Stimulated activated naive CD4-positive, alpha-beta T cell (primary cell): ENCODE measurements at regions not wholly inside any gene's neighbourhood (a gene's known extent, or its start where the extent isn't known, plus 50 kb on each side); places are given as distances from the start of the nearest gene placed in this dataset.

Experiments used
- DNase-seq, 6 experiments: peaks; one replicate each; lab custom pipeline; 2025; lab: John Stamatoyannopoulos, UW

GRCh38 chr4:173924561-173924960 is 358.9 kb downstream of the FBXO8 start:
- DNase-seq: no peak

- DNase-seq: no peak
Measured at GRCh38 chr4:173919861-173920260, 363.6 kb downstream of the FBXO8 start.

- no peak for DNase-seq
Measured at GRCh38 chr4:173919196-173919595, 364.3 kb downstream of the FBXO8 start.

GRCh38 chr4:173917255-173917960 is 366.1 kb downstream of the FBXO8 start:
- DNase-seq: no peak

GRCh38 chr4:173913496-173913895 is 370.0 kb downstream of the FBXO8 start:
- no peak for DNase-seq

- no peak for DNase-seq
Measured at GRCh38 chr4:173912384-173912783, 371.1 kb downstream of the FBXO8 start.

- DNase-seq: no peak
Measured at GRCh38 chr4:173910891-173911290, 372.6 kb downstream of the FBXO8 start.

GRCh38 chr4:173909294-173909693 is 374.2 kb downstream of the FBXO8 start:
- no peak for DNase-seq

GRCh38 chr4:173899813-173900212 is 369.8 kb upstream of the HAND2 start:
- DNase-seq: no peak

- DNase-seq: no peak
Measured at GRCh38 chr4:173891072-173891471, 361.0 kb upstream of the HAND2 start.

- no peak for DNase-seq
Measured at GRCh38 chr4:173883821-173884220, 353.8 kb upstream of the HAND2 start.

GRCh38 chr4:173880897-173881296 is 350.9 kb upstream of the HAND2 start:
- no peak for DNase-seq

GRCh38 chr4:173879509-173879908 is 349.5 kb upstream of the HAND2 start:
- no peak for DNase-seq

- no peak for DNase-seq
Measured at GRCh38 chr4:173878701-173879100, 348.7 kb upstream of the HAND2 start.

GRCh38 chr4:173871643-173872042 is 341.6 kb upstream of the HAND2 start:
- DNase-seq: no peak

- no peak for DNase-seq
Measured at GRCh38 chr4:173866322-173867026, 336.4 kb upstream of the HAND2 start.

- DNase-seq: no peak
Measured at GRCh38 chr4:173862754-173863153, 332.7 kb upstream of the HAND2 start.

- no peak for DNase-seq
Measured at GRCh38 chr4:173860094-173860493, 330.1 kb upstream of the HAND2 start.

GRCh38 chr4:173859091-173859713 is 329.2 kb upstream of the HAND2 start:
- no peak for DNase-seq

GRCh38 chr4:173858471-173858870 is 328.4 kb upstream of the HAND2 start:
- DNase-seq: no peak

- DNase-seq: no peak
Measured at GRCh38 chr4:173857828-173858227, 327.8 kb upstream of the HAND2 start.

- no peak for DNase-seq
Measured at GRCh38 chr4:173855015-173855414, 325.0 kb upstream of the HAND2 start.

GRCh38 chr4:173852775-173853174 is 322.7 kb upstream of the HAND2 start:
- DNase-seq: no peak
